ENCODE measurements at regions not wholly inside any gene's neighbourhood (a gene's known extent, or its start where the extent isn't known, plus 50 kb on each side); places are given as distances from the start of the nearest gene placed in this dataset.
"Not testable (repeated sequence)": the region's sequence is repeated elsewhere in the genome, so short reads cannot be mapped to it uniquely, and the experiment has no call there.

- not testable (repeated sequence) for H3K36me3 Mint-ChIP-seq (ENCODE audit: low read depth); H3K27me3 Mint-ChIP-seq (ENCODE audit: low read depth); H3K4me1 Mint-ChIP-seq (ENCODE audit: low read depth); H3K27ac Mint-ChIP-seq; DNase-seq (ENCODE audit: low spot score); H3K4me3 Mint-ChIP-seq; H3K9me3 Mint-ChIP-seq
Observed at GRCh38 chr14:19219423-19219822, 214.7 kb downstream of the POTEG start.

- not testable (repeated sequence) for H3K4me1 Mint-ChIP-seq (ENCODE audit: low read depth); H3K4me3 Mint-ChIP-seq; H3K27ac Mint-ChIP-seq; H3K36me3 Mint-ChIP-seq (ENCODE audit: low read depth); H3K9me3 Mint-ChIP-seq; H3K27me3 Mint-ChIP-seq (ENCODE audit: low read depth); DNase-seq (ENCODE audit: low spot score)
Observed at GRCh38 chr14:19231421-19231820, 202.7 kb downstream of the POTEG start.

DNA sequence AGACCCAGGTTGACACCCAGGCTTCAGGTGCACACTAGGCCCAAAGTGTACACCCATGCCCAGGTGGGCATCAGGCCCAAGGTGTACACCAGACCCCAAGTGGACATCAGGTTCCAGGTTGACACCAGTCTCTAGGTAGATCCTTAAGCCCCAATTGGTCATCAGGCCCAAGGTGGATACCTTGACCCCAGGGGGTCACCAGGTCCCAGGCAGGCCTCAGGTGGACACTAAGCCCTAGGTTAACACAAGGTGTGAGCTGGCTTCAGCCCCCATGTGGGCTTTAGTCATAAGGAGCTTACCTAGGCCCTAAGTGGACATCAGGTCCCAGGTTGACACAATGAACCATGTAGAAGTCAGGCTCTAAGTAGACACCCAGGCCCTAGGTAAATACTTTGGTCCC lies 200.1 kb downstream of the POTEG start:
- not testable (repeated sequence) for H3K4me3 Mint-ChIP-seq; H3K27me3 Mint-ChIP-seq (ENCODE audit: low read depth); H3K27ac Mint-ChIP-seq; H3K36me3 Mint-ChIP-seq (ENCODE audit: low read depth); H3K4me1 Mint-ChIP-seq (ENCODE audit: low read depth); H3K9me3 Mint-ChIP-seq; DNase-seq (ENCODE audit: low spot score)

DNA sequence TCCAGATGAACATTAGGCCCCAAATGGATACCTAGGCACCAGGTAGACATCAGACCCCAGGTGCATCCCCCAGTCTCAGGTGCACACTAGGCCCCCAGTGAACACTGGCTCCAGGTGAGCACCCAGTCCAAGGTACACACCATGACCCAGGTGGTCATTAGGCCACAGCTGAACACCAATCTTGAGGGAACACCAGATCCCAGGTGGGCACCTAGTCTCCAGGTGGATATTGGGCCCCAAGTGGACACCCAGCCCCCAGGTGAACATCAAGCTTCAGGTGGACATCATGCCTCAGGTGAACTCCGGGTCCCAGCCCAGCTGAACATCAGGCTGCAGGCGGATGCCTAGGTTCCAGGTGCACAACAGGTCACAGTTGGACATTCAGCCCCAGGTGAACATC lies 196.5 kb downstream of the POTEG start:
- H3K27me3 Mint-ChIP-seq (ENCODE audit: low read depth); H3K4me1 Mint-ChIP-seq (ENCODE audit: low read depth); H3K9me3 Mint-ChIP-seq; DNase-seq (ENCODE audit: low spot score); H3K36me3 Mint-ChIP-seq (ENCODE audit: low read depth); H3K27ac Mint-ChIP-seq; H3K4me3 Mint-ChIP-seq: not testable (repeated sequence)

DNA sequence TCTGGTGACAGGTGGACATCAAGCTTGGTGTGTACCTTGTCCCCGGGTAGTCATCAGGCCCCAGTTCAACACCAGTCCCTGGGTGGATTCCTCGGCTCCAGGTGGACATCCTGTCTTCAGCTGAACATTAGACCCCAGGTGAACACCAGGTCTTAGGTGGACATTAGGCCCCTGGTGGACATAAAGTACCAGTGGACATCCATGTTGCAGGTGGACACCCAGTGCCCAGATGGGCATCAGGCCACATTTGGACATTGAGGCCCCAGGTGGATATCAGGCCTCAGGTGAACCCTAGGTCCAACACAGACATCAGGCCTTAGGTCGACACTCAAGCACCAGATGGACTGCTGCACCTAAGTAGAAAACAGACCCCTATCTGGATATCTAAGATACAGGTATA lies 195.6 kb downstream of the POTEG start:
- H3K27me3 Mint-ChIP-seq (ENCODE audit: low read depth); H3K27ac Mint-ChIP-seq; H3K4me1 Mint-ChIP-seq (ENCODE audit: low read depth); H3K9me3 Mint-ChIP-seq; H3K36me3 Mint-ChIP-seq (ENCODE audit: low read depth); H3K4me3 Mint-ChIP-seq; DNase-seq (ENCODE audit: low spot score): not testable (repeated sequence)

- H3K9me3 Mint-ChIP-seq; H3K36me3 Mint-ChIP-seq (ENCODE audit: low read depth); H3K27me3 Mint-ChIP-seq (ENCODE audit: low read depth); H3K4me3 Mint-ChIP-seq; DNase-seq (ENCODE audit: low spot score); H3K4me1 Mint-ChIP-seq (ENCODE audit: low read depth); H3K27ac Mint-ChIP-seq: not testable (repeated sequence)
Observed at GRCh38 chr14:19239981-19240380, 194.2 kb downstream of the POTEG start.

- not testable (repeated sequence) for H3K36me3 Mint-ChIP-seq (ENCODE audit: low read depth); DNase-seq (ENCODE audit: low spot score); H3K27me3 Mint-ChIP-seq (ENCODE audit: low read depth); H3K9me3 Mint-ChIP-seq; H3K4me3 Mint-ChIP-seq; H3K4me1 Mint-ChIP-seq (ENCODE audit: low read depth); H3K27ac Mint-ChIP-seq
Observed at GRCh38 chr14:19240387-19240786, 193.8 kb downstream of the POTEG start.

- not testable (repeated sequence) for H3K9me3 Mint-ChIP-seq; H3K36me3 Mint-ChIP-seq (ENCODE audit: low read depth); DNase-seq (ENCODE audit: low spot score); H3K4me1 Mint-ChIP-seq (ENCODE audit: low read depth); H3K27ac Mint-ChIP-seq; H3K27me3 Mint-ChIP-seq (ENCODE audit: low read depth); H3K4me3 Mint-ChIP-seq
Observed at GRCh38 chr14:19241451-19241850, 192.7 kb downstream of the POTEG start.

DNA sequence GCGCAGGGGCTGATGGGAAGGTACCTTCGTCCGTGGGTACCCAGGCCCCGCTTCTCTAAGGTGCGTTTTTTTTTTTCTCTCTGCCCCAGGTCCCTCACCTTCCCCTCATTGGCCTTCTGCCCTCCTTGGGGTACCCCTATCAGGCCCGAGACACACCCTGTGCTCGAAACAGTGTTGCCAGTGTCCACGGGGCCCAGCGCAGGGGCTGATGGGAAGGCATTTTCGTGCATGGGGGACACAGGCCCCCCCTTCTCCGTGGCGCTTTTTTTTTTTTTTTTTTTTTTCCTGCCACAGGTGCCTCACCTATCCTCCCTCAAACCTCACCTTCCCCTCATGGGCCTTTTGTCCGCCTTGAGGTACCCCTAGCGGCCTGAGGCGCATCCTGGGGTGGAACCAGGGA lies 191.6 kb downstream of the POTEG start:
- H3K4me1 Mint-ChIP-seq (ENCODE audit: low read depth); DNase-seq (ENCODE audit: low spot score); H3K27me3 Mint-ChIP-seq (ENCODE audit: low read depth); H3K36me3 Mint-ChIP-seq (ENCODE audit: low read depth); H3K27ac Mint-ChIP-seq; H3K9me3 Mint-ChIP-seq; H3K4me3 Mint-ChIP-seq: not testable (repeated sequence)

DNA sequence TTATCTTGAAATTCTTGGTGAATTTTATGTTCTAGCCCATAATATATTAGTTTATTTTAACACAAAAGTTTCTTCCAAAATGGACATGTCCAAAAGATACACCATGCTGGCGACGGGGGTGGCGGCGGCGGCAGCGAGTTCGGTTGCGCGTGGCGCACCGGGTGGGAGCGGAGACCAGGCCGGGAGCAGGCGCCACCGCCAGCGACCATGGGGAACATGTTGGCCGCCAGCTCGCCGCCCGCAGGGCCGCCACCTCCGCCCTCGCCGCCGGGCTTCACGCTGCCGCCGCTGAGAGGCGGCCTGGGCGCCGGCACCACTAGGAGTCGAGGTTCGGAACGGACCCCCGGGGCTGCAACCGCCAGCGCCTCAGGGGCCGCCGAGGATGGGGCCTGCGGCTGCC lies 167.2 kb downstream of the POTEG start:
- not testable (repeated sequence) for H3K4me1 Mint-ChIP-seq (ENCODE audit: low read depth); H3K27me3 Mint-ChIP-seq (ENCODE audit: low read depth); H3K27ac Mint-ChIP-seq; H3K4me3 Mint-ChIP-seq; H3K9me3 Mint-ChIP-seq; DNase-seq (ENCODE audit: low spot score); H3K36me3 Mint-ChIP-seq (ENCODE audit: low read depth)

GRCh38 chr14:19267636-19268035 lies 166.5 kb downstream of the POTEG start:
- H3K4me3 Mint-ChIP-seq; H3K4me1 Mint-ChIP-seq (ENCODE audit: low read depth); H3K27me3 Mint-ChIP-seq (ENCODE audit: low read depth); DNase-seq (ENCODE audit: low spot score); H3K9me3 Mint-ChIP-seq; H3K27ac Mint-ChIP-seq; H3K36me3 Mint-ChIP-seq (ENCODE audit: low read depth): not testable (repeated sequence)

DNA sequence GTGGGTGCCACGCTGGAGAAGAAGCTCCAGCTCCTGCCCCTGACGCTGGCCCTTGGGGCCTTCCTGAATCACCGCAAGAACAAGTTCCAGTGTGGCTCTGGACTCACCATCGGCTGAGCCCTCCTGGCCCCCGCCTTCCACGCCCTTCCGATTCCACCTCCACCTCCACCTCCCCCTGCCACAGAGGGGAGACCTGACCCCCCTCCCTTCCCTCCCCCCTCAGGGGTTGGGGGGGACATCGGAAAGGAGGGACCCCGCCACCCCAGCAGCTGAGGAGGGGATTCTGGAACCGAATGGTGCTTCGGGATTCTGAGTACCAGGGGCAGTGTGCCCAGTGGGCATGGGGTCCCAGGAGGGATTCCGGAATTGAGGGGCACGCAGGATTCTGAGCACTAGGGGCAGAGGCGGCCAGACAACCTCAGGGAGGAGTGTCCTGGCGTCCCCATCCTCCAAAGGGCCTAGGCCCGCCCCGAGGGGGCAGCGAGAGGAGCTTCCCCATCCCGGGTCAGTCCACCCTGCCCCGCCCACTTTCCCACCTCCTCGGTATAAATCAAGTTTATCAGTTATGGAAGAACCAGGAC lies 166.0 kb downstream of the POTEG start:
- H3K36me3 Mint-ChIP-seq (ENCODE audit: low read depth); DNase-seq (ENCODE audit: low spot score); H3K27ac Mint-ChIP-seq; H3K4me1 Mint-ChIP-seq (ENCODE audit: low read depth); H3K4me3 Mint-ChIP-seq; H3K9me3 Mint-ChIP-seq; H3K27me3 Mint-ChIP-seq (ENCODE audit: low read depth): not testable (repeated sequence)

- not testable (repeated sequence) for H3K9me3 Mint-ChIP-seq; H3K27me3 Mint-ChIP-seq (ENCODE audit: low read depth); H3K36me3 Mint-ChIP-seq (ENCODE audit: low read depth); DNase-seq (ENCODE audit: low spot score); H3K4me1 Mint-ChIP-seq (ENCODE audit: low read depth); H3K27ac Mint-ChIP-seq; H3K4me3 Mint-ChIP-seq
Observed at GRCh38 chr14:19272235-19272634, 161.9 kb downstream of the POTEG start.

DNA sequence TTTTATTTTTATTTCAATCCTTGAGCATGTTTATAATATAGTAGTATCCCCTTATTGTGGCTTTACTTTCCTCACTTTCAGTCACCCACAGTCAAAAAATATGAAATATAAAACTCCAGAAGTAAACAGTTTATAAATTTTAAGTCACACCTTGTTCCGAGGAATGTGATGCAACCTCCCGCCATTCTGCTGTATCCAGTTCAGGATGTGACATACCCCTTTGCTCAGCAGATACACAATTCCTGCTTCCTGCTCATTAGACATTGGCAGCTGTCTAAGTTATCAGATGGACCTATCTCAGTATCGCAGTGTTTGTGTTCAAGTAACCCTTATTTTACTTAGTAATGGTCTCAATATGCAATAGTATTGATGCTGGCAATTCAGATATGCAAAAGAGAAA lies 144.5 kb downstream of the POTEG start:
- H3K27ac Mint-ChIP-seq; H3K36me3 Mint-ChIP-seq (ENCODE audit: low read depth); H3K27me3 Mint-ChIP-seq (ENCODE audit: low read depth); H3K4me3 Mint-ChIP-seq; H3K4me1 Mint-ChIP-seq (ENCODE audit: low read depth); H3K9me3 Mint-ChIP-seq; DNase-seq (ENCODE audit: low spot score): not testable (repeated sequence)

DNA sequence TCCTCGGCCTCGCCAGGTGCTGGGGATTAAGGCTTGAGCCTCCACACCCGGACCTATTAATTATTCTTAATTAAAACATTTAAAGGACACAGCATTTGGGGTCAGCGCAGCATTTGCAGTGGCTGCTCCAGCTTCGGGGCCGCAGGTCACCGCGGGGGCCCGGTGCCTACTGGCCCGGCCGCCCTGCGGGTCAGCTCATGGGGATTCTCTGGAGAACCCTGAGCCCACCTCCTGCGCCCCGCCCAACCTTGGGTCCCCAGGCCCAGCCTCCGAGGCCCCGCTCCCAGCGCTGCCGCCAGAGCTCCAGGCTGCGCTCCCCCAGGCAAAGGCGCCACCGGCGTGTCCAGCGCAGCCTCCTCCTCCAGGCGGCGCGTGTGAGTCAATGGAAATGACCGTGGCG lies 133.9 kb downstream of the POTEG start:
- H3K27ac Mint-ChIP-seq; H3K36me3 Mint-ChIP-seq (ENCODE audit: low read depth); H3K9me3 Mint-ChIP-seq; DNase-seq (ENCODE audit: low spot score); H3K4me1 Mint-ChIP-seq (ENCODE audit: low read depth); H3K4me3 Mint-ChIP-seq; H3K27me3 Mint-ChIP-seq (ENCODE audit: low read depth): not testable (repeated sequence)

- not testable (repeated sequence) for H3K36me3 Mint-ChIP-seq (ENCODE audit: low read depth); H3K9me3 Mint-ChIP-seq; H3K27ac Mint-ChIP-seq; DNase-seq (ENCODE audit: low spot score); H3K4me3 Mint-ChIP-seq; H3K4me1 Mint-ChIP-seq (ENCODE audit: low read depth); H3K27me3 Mint-ChIP-seq (ENCODE audit: low read depth)
Observed at GRCh38 chr14:19300838-19301237, 133.3 kb downstream of the POTEG start.

All from T-helper 2 cell treated with Interferon-gamma antibody and Interleukin-4, amounts not matched to agents 5 μg/mL and 100 μg/mL, for 36 hours (primary cell).